Stomach (tissue), 8 donors: ENCODE measurements at regions not wholly inside any gene's neighbourhood (a gene's known extent, or its start where the extent isn't known, plus 50 kb on each side); places are given as distances from the start of the nearest gene placed in this dataset.

ENCODE experiments used
- DNase-seq, 2 donors: peaks; one replicate each; pipeline versions ENCODE4 v3.0.0 to v3.0.0-alpha.2; 2013 to 2019
- H3K27ac ChIP-seq, 5 donors: fragments of 200-600 bp in 4 of 5; sonication (generic) in 4 of 5; one replicate each; pipeline ENCODE4 v1.5.1; 2013 to 2019; ENCODE audit warnings: mild to moderate bottlenecking in 1 of 5, moderate library complexity in 1 of 5
- H3K27me3 ChIP-seq, 3 donors: fragments of 200-600 bp; sonication (generic); one replicate each; pipeline ENCODE4 v1.5.1; 2017 to 2019; ENCODE audit warnings: mixed run types in 1 of 3
- H3K36me3 ChIP-seq, 4 donors: fragments of 200-600 bp; sonication (generic); 1 replicate in 3 of 4; 2 replicates in 1 of 4; pipeline ENCODE4 v1.5.1; 2016 to 2019
- H3K4me1 ChIP-seq, 4 donors: fragments of 200-600 bp; sonication (generic); one replicate each; pipeline ENCODE4 v1.5.1; 2016 to 2019
- H3K4me3 ChIP-seq, 4 donors: fragments of 200-600 bp; sonication (generic) in 3 of 4; one replicate each; pipeline ENCODE4 v1.5.1; 2016 to 2019; ENCODE audit warnings: mild to moderate bottlenecking in 1 of 4
- H3K9me3 ChIP-seq, 4 donors: fragments of 200-600 bp; sonication (generic); one replicate each; pipeline ENCODE4 v1.5.1; 2016 to 2019
- EP300 ChIP-seq: sonication (generic); formaldehyde crosslinking; IDR thresholded peaks from one replicate; pipeline ENCODE4 v1.6.1; 2017; ENCODE audit warnings: antibody characterized with exemption
- POLR2A ChIP-seq, 4 donors: fragments of 450-650 bp; IDR thresholded peaks; one replicate each; pipeline ENCODE4 v1.6.1; 2016; ENCODE audit warnings: antibody characterized with exemption in 4 of 4, control low read depth in 2 of 4, mild to moderate bottlenecking in 1 of 4, moderate library complexity in 1 of 4
- POLR2AphosphoS5 ChIP-seq, 3 donors: sonication (generic); formaldehyde crosslinking; IDR thresholded peaks; one replicate each; pipeline ENCODE4 v1.6.1; 2016; ENCODE audit warnings: antibody characterized with exemption in 3 of 3
- WGBS, 5 donors: extraction: QIAGEN DNeasy Blood & Tissue Kit in 3 of 5; methylation state at CpG; one replicate each; pipeline versions ENCODE4 v1.1.5 to v1.1.7; 2013 to 2018; 5-methylcytosine and 5-hydroxymethylcytosine counted together
- intact Hi-C: fragments of 100-400 bp; cut with DNase I; formaldehyde crosslinking; loops from one replicate; pipeline ENCODE4 v1.15.1; 2023; ENCODE audit warnings: low total_unique reads
- TF ChIP-seq, protein P1 (sequence below), 7 experiments: fragments of 450-650 bp in 4 of 7; fragments of 200-600 bp in 3 of 7; sonication (generic) in 3 of 7; IDR thresholded peaks; one replicate each; pipeline ENCODE4 v1.5.1; 2016 to 2019; ENCODE audit warnings: antibody characterized with exemption in 7 of 7, control low read depth in 2 of 7, mild to moderate bottlenecking in 1 of 7
- donor health status: healthy with polysubstance abuse.
- donor health status: Bipolar disorder and iron deficiency.
- donor health status: healthy.

DNA sequence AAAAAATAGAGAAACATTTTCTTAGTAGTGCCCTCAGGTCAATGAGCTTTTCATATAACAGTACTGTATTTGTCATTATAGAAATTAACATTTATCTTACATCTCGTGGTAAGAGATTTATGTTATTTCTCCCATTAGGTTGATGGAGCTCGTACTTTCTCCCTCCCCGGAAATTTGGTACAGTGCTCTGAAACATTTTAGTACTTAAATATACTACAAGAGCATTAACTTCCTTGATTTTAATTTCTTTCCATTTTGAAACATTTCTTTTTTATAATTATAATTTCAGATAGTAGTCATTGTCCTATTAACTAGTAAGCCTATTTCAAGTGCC, 205.4 kb downstream of the MBL2 start:
- Histone ChIP-seq H3K4me3 (no peak overlapping the region), H3K36me3 (no peaks in the 10 kb centered on the region), H3K9me3 (no peaks in the 10 kb centered on the region), H3K4me1 (no peaks in the 10 kb centered on the region), H3K27me3 (no peaks in the 10 kb centered on the region), H3K27ac (no peak overlapping the region)
- 64 to 80% (median 67%) methylated on average over 3 of the region's 3 CpGs for WGBS, 5 donors
- no peak for DNase-seq
- TF ChIP-seq, protein P1, sequence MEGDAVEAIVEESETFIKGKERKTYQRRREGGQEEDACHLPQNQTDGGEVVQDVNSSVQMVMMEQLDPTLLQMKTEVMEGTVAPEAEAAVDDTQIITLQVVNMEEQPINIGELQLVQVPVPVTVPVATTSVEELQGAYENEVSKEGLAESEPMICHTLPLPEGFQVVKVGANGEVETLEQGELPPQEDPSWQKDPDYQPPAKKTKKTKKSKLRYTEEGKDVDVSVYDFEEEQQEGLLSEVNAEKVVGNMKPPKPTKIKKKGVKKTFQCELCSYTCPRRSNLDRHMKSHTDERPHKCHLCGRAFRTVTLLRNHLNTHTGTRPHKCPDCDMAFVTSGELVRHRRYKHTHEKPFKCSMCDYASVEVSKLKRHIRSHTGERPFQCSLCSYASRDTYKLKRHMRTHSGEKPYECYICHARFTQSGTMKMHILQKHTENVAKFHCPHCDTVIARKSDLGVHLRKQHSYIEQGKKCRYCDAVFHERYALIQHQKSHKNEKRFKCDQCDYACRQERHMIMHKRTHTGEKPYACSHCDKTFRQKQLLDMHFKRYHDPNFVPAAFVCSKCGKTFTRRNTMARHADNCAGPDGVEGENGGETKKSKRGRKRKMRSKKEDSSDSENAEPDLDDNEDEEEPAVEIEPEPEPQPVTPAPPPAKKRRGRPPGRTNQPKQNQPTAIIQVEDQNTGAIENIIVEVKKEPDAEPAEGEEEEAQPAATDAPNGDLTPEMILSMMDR (IDR thresholded peaks at IDR 0.05) = no peak
- intact Hi-C loops = no loop called here

DNA sequence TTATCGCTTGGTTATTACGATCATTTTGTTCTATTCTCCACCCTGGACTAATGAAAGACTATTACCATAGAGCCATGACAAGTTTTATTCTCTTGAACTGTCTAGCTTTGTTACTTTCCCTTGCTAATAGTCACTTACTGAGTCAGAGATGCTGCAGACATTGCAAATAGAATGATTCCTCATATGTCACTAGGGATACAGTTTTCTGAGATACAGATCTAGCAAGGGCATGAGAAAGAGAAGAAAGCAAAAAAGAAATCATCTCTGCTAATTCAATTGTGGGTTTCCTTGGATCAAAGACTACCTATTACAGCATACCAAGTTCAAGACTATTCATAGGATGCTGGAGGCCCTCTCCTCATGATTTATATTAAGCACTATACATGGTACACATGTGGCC, 204.3 kb downstream of the MBL2 start:
- H3K36me3 ChIP-seq = no peaks in the 10 kb centered on the region
- no peak for DNase-seq
- TF ChIP-seq POLR2A (IDR thresholded peaks at IDR 0.05) (no peak), EP300 (no peak), POLR2AphosphoS5 (IDR thresholded peaks at IDR 0.05) (no peak)
- TF ChIP-seq, protein P1 (IDR thresholded peaks at IDR 0.05) = no peak
- H3K4me3 ChIP-seq = no peak overlapping the region
- H3K27me3 ChIP-seq = no peaks in the 10 kb centered on the region
- H3K9me3 ChIP-seq = no peaks in the 10 kb centered on the region
- 91 to 97% (median 95%) methylated on average over 2 of the region's 2 CpGs for WGBS, 5 donors
- intact Hi-C loops = no loop called here
- H3K4me1 ChIP-seq = no peaks in the 10 kb centered on the region
- no peak overlapping the region for H3K27ac ChIP-seq

DNA sequence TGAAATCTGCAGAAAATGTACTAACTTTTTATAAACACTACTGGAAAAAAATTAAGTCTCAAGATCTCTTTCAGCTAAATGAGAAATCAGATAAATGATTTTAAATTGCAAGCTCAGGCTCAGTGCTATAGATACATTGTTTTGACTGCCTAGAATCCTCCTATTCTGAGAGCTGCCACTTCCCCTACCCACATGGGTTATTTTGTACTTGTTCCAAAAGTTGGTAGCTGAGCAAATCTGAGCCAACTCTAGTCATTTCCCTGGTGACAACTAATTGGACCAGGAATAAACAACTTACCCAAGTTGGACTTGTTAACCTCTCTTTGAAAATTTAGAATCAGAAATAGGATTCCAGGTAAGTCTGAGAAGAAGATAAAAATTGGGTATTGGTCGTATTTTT, 202.1 kb downstream of the MBL2 start:
- H3K9me3 ChIP-seq = no peaks in the 10 kb centered on the region
- no peaks in the 10 kb centered on the region for H3K4me1 ChIP-seq
- H3K27me3 ChIP-seq = no peaks in the 10 kb centered on the region
- WGBS, 5 donors = 63 to 83% (median 73%) methylated on average over 1 of the region's 1 CpG
- intact Hi-C loops = no loop called here
- H3K27ac ChIP-seq = no peak overlapping the region
- DNase-seq = no peak
- no peaks in the 10 kb centered on the region for H3K36me3 ChIP-seq
- TF ChIP-seq, protein P1 (IDR thresholded peaks at IDR 0.05) = no peak
- TF ChIP-seq POLR2A (IDR thresholded peaks at IDR 0.05) (no peak), POLR2AphosphoS5 (IDR thresholded peaks at IDR 0.05) (no peak), EP300 (no peak)
- H3K4me3 ChIP-seq = no peak overlapping the region

DNA sequence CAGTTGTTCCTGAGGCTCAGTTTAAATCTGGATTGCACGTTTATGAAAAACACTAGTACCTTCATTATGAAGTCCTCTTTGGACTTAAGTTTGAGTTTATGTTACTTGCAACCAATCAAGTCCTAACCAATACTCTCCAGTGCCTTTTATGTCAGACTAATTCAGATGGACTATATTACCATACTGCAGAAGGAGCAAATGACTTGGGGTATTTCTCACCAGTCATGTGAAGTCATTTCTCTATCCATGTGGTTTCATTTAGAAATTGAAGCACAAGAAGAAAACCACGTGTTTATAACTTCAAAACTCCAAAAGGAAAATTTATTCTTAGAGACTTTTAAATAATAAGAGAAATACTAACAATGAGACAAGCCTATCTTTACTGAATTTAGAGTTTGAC, 201.6 kb downstream of the MBL2 start:
- WGBS, 5 donors = 55 to 67% (median 58%) methylated on average over 2 of the region's 2 CpGs
- Histone ChIP-seq H3K4me1 (no peaks in the 10 kb centered on the region), H3K4me3 (no peak overlapping the region), H3K27me3 (no peaks in the 10 kb centered on the region), H3K27ac (no peak overlapping the region), H3K9me3 (no peaks in the 10 kb centered on the region), H3K36me3 (no peaks in the 10 kb centered on the region)
- intact Hi-C loops = no loop called here
- TF ChIP-seq, protein P1 (IDR thresholded peaks at IDR 0.05) = no peak
- no peak for TF ChIP-seq POLR2AphosphoS5 (IDR thresholded peaks at IDR 0.05)
- TF ChIP-seq EP300 = no peak
- no peak for TF ChIP-seq POLR2A (IDR thresholded peaks at IDR 0.05)
- no peak for DNase-seq
